GM12892 (cell line): ENCODE measurements at regions not wholly inside any gene's neighbourhood (a gene's known extent, or its start where the extent isn't known, plus 50 kb on each side); places are given as distances from the start of the nearest gene placed in this dataset.

Experiments
- DNase-seq: peaks from one replicate; pipeline ENCODE4 v3.0.0; 2011; ENCODE audit not compliant: insufficient read length
- FAIRE-seq: peaks from 2 replicates; lab custom pipeline; 2011; peaks lifted over from hg19 to GRCh38; lab: Jason Lieb, UNC
- POLR2A ChIP-seq: IDR thresholded peaks from 2 replicates; pipeline ENCODE4 v1.6.1; 2011; ENCODE audit warnings: low read depth, low read length, control low read depth
- POLR2AphosphoS5 ChIP-seq: IDR thresholded peaks from 2 replicates; pipeline ENCODE4 v1.6.1; 2011; ENCODE audit warnings: low read depth, low read length, control low read depth
- TAF1 ChIP-seq: IDR thresholded peaks from 2 replicates; pipeline ENCODE4 v1.6.1; 2011; ENCODE audit warnings: low read depth, mild to moderate bottlenecking, control low read depth, low read length, borderline replicate concordance

DNA sequence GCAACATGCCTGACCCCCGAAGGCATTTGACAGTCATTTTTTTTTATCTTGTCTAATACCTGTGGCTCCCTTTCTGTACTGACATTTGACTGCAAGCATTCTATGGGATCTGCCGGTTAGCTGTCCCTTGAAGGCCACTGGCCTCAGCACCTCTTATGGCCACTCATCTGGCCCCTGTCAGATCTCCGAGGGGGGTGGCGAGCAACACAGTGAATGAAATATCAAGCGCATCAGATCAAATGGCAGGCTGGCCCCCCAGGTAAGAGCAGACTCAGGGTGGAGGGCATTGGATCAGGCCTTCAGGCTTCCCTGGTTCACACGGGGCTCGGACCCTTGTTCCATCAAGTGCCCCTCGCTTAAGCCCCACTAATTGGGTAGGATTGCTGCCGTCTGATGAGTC lies 199.6 kb upstream of the MKI67 start:
- no peak for FAIRE-seq
- no peak for DNase-seq
- no peak for TF ChIP-seq POLR2A
- TF ChIP-seq POLR2AphosphoS5: no peak
- TF ChIP-seq TAF1: no peak

DNA sequence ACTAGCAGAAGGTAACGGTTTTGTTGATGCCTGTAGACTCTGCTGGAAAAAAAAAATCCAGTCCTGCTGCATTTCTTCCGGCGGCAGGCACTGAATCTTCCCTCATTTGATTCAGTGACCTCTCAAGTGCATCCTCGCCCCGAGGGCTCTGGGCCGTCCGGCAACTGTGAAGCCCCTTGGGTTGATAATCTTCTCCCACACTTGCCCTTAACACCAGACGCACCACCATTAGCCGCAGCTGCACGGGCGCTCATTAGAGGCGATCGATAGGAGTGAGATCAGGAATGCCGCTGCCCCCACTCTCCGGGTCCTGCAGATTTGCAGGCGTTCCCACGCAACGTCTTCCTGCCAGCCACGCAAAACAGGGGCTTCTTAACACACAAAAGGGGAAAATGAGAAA lies 200.0 kb upstream of the MKI67 start:
- no peak for FAIRE-seq
- no peak for TF ChIP-seq POLR2A
- TF ChIP-seq POLR2AphosphoS5: no peak
- TF ChIP-seq TAF1: no peak
- no peak for DNase-seq

DNA sequence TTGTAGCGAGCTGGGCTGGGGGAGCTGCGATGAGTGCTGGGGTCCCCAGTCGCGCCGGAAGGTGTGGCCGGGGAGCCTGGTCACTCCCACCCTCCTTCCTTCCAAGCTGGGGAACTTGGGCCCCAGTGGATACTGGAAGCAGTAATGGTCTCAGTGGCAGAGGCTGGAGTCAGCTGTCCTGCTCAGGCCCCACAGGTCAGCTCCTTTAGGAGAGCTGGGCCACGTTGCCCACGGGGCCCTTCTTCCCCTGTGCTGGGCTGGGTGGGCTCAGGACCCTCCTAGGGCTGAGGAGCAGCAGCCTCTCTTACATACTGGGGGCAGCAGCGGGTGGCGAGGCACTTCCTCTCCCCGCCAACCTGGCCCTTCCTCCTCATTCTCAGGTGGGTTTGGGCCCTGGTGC lies 200.6 kb upstream of the MKI67 start:
- FAIRE-seq: no peak

DNA sequence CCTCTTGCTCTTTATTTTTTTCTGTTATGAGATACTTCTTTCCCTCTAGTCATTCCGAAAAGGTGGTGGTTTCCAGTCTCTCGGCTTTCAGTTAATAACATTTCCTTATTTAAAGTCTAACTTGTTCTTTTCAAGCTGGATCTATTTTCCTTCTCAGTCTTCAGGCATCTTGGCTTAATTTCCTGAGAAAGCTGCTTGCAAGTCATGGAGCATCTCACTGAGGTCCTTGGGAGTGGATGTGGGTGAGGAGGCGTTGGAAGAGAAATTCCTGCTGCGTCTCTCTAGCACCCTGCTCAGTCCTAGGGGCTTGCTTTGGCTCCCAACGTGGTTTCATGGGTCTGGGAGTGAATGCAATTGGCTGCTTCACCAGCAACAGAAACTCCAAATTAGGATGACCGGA lies 210.2 kb upstream of the MKI67 start:
- FAIRE-seq (no peak), DNase-seq (no peak)
- TF ChIP-seq POLR2AphosphoS5: no peak
- no peak for TF ChIP-seq TAF1
- TF ChIP-seq POLR2A: no peak

More for the DNA sequence above, 200.6 kb upstream of the MKI67 start:
- DNase-seq: no peak
- no peak for TF ChIP-seq TAF1
- no peak for TF ChIP-seq POLR2AphosphoS5
- no peak for TF ChIP-seq POLR2A

DNA sequence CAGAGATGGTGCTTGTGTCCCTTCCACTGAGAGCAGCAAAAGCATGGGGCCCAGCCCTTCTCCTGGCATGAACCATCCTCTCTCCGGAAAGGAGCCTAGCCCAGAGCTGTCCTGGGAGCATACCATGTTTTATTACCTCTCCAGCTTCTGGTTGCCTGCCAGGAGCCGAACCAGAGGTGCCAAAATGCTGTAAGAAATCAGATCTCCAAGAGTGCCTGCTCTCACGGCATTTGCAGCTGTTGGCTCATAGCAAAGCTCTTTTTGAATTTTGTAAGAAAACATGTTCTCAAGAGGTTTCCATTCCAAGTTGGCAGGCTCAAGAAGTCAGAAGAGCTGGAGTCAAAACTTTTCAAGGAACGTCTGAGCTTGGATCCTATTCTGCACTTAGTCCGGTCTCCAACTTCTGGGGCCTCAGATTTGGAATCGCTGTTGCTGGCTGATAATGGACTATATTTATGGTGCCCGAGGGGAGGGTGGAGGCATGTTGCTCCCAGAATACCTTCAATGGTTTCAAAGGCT lies 211.7 kb upstream of the MKI67 start:
- DNase-seq (no peak), FAIRE-seq (no peak)
- TF ChIP-seq POLR2AphosphoS5: no peak
- no peak for TF ChIP-seq TAF1
- no peak for TF ChIP-seq POLR2A

DNA sequence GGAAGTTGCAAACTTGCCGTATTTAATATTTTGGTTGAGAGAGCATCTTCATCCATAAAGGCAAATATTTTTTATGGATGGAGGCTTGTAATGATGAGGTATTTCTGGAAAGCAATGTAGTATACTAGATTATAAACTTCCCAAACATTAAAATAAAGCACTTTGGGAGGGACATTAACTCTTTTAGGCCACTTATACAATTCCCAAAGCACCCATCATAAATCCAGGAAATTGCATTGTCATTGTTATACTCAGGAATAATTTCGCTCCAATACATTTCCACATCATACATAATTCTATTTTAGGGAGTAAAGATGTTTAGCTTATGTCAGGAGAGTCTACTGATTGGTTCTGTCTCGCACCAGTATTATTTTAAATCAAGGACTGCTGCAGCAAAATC lies 212.7 kb upstream of the MKI67 start:
- TF ChIP-seq POLR2AphosphoS5 (no peak), TAF1 (no peak), POLR2A (no peak)
- FAIRE-seq (no peak), DNase-seq (no peak)

DNA sequence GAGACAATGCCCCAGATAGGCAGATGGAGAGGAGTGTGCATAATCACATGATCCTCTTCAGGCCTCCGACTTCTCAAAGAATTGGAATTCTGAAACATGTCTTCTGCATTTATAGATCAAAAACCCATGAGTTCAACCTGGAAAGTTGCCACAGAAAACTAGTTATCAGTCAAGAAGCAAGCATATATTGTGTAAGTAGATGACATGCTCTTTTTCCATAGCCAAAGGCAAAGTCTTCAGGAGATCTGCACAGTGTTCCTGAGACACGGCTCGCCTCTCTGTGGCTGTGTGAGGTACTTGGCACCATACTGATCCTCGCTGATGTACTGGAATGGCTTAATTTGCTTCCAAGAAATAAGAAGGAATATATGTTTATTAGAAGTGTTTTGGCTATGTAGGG lies 213.5 kb upstream of the MKI67 start:
- DNase-seq: no peak
- FAIRE-seq: no peak
- no peak for TF ChIP-seq TAF1
- TF ChIP-seq POLR2A: no peak
- TF ChIP-seq POLR2AphosphoS5: no peak

DNA sequence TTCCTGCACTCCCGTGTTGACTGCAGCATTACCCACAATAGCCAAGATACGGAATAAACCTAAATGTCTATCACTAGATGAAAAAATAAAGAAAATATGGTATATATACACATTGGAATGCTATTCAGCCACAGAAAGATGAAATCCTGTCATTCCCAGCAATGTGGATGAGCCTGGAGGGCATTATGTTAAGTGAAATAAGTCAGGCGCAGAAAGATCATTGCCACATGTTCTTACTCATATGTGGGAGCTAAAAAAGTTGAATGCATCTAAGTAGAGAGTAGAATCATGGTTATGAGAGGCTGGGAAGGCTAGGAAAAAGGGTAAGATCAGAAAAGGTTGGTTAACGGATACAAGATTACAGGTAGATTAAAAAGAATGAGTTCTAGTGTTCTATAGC lies 219.1 kb upstream of the MKI67 start:
- no peak for TF ChIP-seq POLR2A
- TF ChIP-seq POLR2AphosphoS5: no peak
- no peak for TF ChIP-seq TAF1
- DNase-seq (no peak), FAIRE-seq (no peak)

DNA sequence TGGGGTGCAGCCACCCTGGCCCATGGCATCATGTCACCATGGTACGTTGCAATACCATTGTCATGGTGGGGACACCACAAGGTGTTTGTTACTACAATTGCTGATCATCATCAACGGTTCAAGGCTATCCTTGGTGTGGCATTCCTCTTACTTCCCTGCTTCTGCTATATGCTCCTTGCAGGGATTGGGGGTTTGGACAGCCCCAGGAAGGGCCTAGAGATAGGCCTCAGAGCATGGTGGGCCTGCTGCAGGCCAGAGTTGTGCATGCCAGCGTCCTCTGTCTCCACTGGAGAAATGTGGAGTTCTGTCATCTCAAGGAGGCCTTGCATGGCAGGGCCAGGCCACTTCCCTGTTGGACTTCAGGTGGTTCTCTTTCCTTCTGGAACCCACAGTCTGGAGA lies 234.6 kb upstream of the MKI67 start:
- DNase-seq: no peak
- TF ChIP-seq POLR2AphosphoS5: no peak
- TF ChIP-seq POLR2A: no peak
- TF ChIP-seq TAF1: no peak
- no peak for FAIRE-seq

DNA sequence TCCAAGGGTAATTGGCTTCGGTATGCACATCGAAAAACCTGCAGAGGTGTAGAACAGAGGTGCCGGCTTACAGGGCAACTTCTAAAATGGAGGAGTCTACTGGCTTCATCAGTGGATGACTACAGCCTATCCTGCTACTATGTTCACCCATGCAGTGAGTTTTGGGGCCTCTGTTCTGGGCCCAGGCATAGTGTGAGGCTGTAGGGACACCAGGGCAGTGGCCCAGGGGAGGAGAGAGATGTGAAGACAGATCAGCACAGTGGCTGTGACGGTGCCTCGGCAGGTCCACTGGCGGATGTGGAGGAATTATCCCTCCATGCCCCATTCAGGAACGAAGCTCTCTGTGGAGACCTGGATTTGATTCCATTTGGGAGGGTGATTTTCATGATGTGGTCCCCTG lies 235.3 kb upstream of the MKI67 start:
- TF ChIP-seq POLR2AphosphoS5: no peak
- TF ChIP-seq TAF1: no peak
- TF ChIP-seq POLR2A: no peak
- DNase-seq (no peak), FAIRE-seq (no peak)

DNA sequence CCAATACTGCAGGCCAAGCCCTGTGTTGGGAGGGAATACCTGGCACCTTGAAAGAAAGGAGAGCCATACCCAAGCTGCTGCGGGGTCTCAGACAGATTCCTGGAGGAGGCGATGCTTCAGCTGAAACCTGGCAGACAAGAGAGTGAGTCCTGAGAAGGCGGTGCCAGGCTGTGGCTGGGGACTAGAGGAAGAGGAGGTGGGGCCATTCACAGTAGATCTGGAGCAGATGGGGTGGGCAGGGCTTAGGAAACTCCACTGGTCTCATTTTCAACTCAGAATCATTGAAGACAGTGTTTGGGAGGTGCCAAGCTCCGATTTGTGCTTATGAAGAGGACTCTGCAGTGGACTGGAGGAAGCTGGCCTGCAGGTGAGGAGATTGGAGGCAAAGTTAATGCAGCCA lies 236.3 kb upstream of the MKI67 start:
- FAIRE-seq (no peak), DNase-seq (no peak)
- TF ChIP-seq POLR2A: no peak

DNA sequence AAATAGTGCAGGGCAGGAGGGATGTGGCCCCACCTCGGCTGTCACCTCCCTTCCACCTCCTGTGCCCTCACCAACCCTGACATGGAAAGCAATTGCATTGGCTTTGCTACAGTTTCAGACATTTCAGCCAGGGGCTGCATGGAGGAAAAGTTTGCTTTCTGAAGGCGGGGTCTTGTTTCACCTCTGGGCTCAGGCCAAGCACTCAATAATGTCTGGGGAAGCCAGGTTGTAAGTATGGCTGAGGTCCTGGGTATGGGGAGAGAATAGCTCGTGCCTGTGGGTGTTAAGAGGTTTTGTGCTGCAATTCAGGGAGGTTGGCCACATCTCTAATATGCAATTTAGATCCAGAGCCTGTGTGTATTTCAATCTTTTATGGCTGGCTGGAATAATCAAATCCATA lies 238.4 kb upstream of the MKI67 start:
- DNase-seq: no peak
- no peak for FAIRE-seq
- TF ChIP-seq POLR2A: no peak
- TF ChIP-seq TAF1: no peak
- TF ChIP-seq POLR2AphosphoS5: no peak
